Neural cell (in vitro differentiated cells): ENCODE measurements at regions not wholly inside any gene's neighbourhood (a gene's known extent, or its start where the extent isn't known, plus 50 kb on each side); places are given as distances from the start of the nearest gene placed in this dataset.

Source experiments
- H2AFZ ChIP-seq: fragments of 200-600, 300-800 bp; sonication (generic), shearing (Covaris generic); 2 replicates; pipeline ENCODE4 v1.6.0; 2014; ENCODE audit warnings: low read depth, mild to moderate bottlenecking, antibody characterized with exemption, low read length, moderate library complexity
- H3F3A ChIP-seq: fragments of 200-600 bp; shearing (Covaris generic); 2 replicates; pipeline ENCODE4 v1.6.1; 2016; ENCODE audit warnings: mild to moderate bottlenecking, moderate library complexity, mixed read lengths, antibody characterized with exemption, low read length; ENCODE audit not compliant: insufficient read depth, poor library complexity, severe bottlenecking
- H3K27ac ChIP-seq: fragments of 200-600, 300-800 bp; sonication (generic), shearing (Covaris generic); 2 replicates; pipeline ENCODE4 v1.5.1; 2014; ENCODE audit warnings: mild to moderate bottlenecking, low read length, moderate library complexity
- H3K27me3 ChIP-seq: fragments of 300-800, 200-600 bp; sonication (generic), shearing (Covaris generic); 2 replicates; pipeline ENCODE4 v1.6.0; 2014; ENCODE audit warnings: mild to moderate bottlenecking, low read depth, low read length, moderate library complexity; ENCODE audit not compliant: insufficient read depth
- H3K36me3 ChIP-seq: fragments of 300-800, 200-600 bp; sonication (generic), shearing (Covaris generic); 2 replicates; pipeline ENCODE4 v1.5.1; 2014; ENCODE audit warnings: mild to moderate bottlenecking, antibody characterized with exemption, low read length, moderate library complexity; ENCODE audit not compliant: insufficient read depth
- H3K4me2 ChIP-seq: fragments of 300-800, 200-600 bp; sonication (generic), shearing (Covaris generic); 2 replicates; pipeline ENCODE4 v1.6.0; 2014; ENCODE audit warnings: mild to moderate bottlenecking, low read length
- H3K4me3 ChIP-seq: fragments of 300-800, 200-600 bp; sonication (generic), shearing (Covaris generic); 2 replicates; pipeline ENCODE4 v1.5.1; 2014; ENCODE audit warnings: mild to moderate bottlenecking, low read length, moderate library complexity
- H3K79me2 ChIP-seq: fragments of 200-600 bp; shearing (Covaris generic); replicated peaks from 2 replicates; pipeline ENCODE4 v1.6.0; 2014; ENCODE audit warnings: mild to moderate bottlenecking, low read length, moderate library complexity; ENCODE audit not compliant: insufficient read depth
- H3K9ac ChIP-seq: fragments of 300-800, 200-600 bp; sonication (generic), shearing (Covaris generic); 2 replicates; pipeline ENCODE4 v1.6.1; 2016; ENCODE audit warnings: mild to moderate bottlenecking, low read length, mixed read lengths
- H3K9me2 ChIP-seq: fragments of 200-600 bp; shearing (Covaris generic); 2 replicates; pipeline ENCODE4 v1.6.1; 2016; ENCODE audit warnings: mild to moderate bottlenecking, low read length, mixed read lengths; ENCODE audit not compliant: insufficient read depth
- H3K9me3 ChIP-seq: fragments of 200-600, 300-800 bp; sonication (generic), shearing (Covaris generic); 2 replicates; pipeline ENCODE4 v1.6.1; 2016; ENCODE audit warnings: mild to moderate bottlenecking, mixed run types, low read length, moderate library complexity, mixed read lengths
- H4K20me1 ChIP-seq: fragments of 200-600 bp; shearing (Covaris generic); 2 replicates; pipeline ENCODE4 v1.6.1; 2016; ENCODE audit warnings: mild to moderate bottlenecking, mixed run types; ENCODE audit not compliant: insufficient read depth
- CTCF ChIP-seq: fragments of 450-650 bp; IDR thresholded peaks from 2 replicates; pipeline ENCODE4 v1.5.1; 2014; ENCODE audit warnings: antibody characterized with exemption, mild to moderate bottlenecking, moderate library complexity; ENCODE audit not compliant: poor library complexity, severe bottlenecking
- EP300 ChIP-seq: fragments of 450-650 bp; conservative IDR thresholded peaks from 2 replicates; pipeline ENCODE4 v1.6.1; 2014; ENCODE audit warnings: antibody characterized with exemption, mild to moderate bottlenecking, moderate library complexity; ENCODE audit not compliant: poor library complexity, severe bottlenecking
- EZH2 ChIP-seq: fragments of 200-600, 300-800 bp; shearing (Covaris generic), sonication (generic); IDR thresholded peaks from 2 replicates; pipeline ENCODE4 v1.6.1; 2014; ENCODE audit warnings: antibody characterized with exemption, low read length, borderline replicate concordance, mild to moderate bottlenecking; ENCODE audit not compliant: insufficient read depth, poor library complexity, severe bottlenecking
- MXI1 ChIP-seq: fragments of 450-650 bp; conservative IDR thresholded peaks from 2 replicates; pipeline ENCODE4 v1.6.1; 2014; ENCODE audit warnings: antibody characterized with exemption, mild to moderate bottlenecking; ENCODE audit not compliant: poor library complexity, severe bottlenecking
- POLR2AphosphoS5 ChIP-seq: IDR thresholded peaks from 2 replicates; pipeline ENCODE4 v1.6.1; 2012
- RAD21 ChIP-seq: fragments of 450-650 bp; conservative IDR thresholded peaks from 2 replicates; pipeline ENCODE4 v1.6.1; 2014; ENCODE audit warnings: antibody characterized with exemption, mild to moderate bottlenecking, moderate library complexity
- REST ChIP-seq: IDR thresholded peaks from 2 replicates; pipeline ENCODE4 v1.6.1; 2012; ENCODE audit warnings: borderline replicate concordance
- SMC3 ChIP-seq: fragments of 450-650 bp; conservative IDR thresholded peaks from 2 replicates; pipeline ENCODE4 v1.6.1; 2014; ENCODE audit warnings: antibody characterized with exemption, mild to moderate bottlenecking, moderate library complexity; ENCODE audit not compliant: poor library complexity
- TAF1 ChIP-seq: IDR thresholded peaks from 2 replicates; pipeline ENCODE4 v1.6.1; 2012; ENCODE audit warnings: low read depth

GRCh38 chr10:78659598-78659967, 409.2 kb upstream of the ZMIZ1 start:
- Histone ChIP-seq H4K20me1 (no peaks in the 10 kb centered on the region), H3K9ac (no peak overlapping the region), H3K9me3 (no peaks in the 10 kb centered on the region), H3K4me3 (no peak overlapping the region), H3K27ac (no peak overlapping the region), H3K27me3 (no peaks in the 10 kb centered on the region), H3K9me2 (no peaks in the 10 kb centered on the region), H3F3A (peaks cover 3% of the 10 kb centered on the region), H3K36me3 (no peaks in the 10 kb centered on the region), H3K4me2 (no peak overlapping the region), H2AFZ (no peak overlapping the region), H3K79me2 (no peaks in the 10 kb centered on the region)
- no peak for TF ChIP-seq EZH2
- no peak for TF ChIP-seq MXI1
- no peak for TF ChIP-seq RAD21
- no peak for TF ChIP-seq EP300
- TF ChIP-seq CTCF: no peak
- TF ChIP-seq REST: no peak
- TF ChIP-seq TAF1: no peak
- TF ChIP-seq SMC3: no peak
- TF ChIP-seq POLR2AphosphoS5: no peak

- Histone ChIP-seq H3K4me2 (no peak overlapping the region), H3K9ac (no peak overlapping the region), H3K9me3 (no peaks in the 10 kb centered on the region), H3K9me2 (no peaks in the 10 kb centered on the region), H2AFZ (no peak overlapping the region), H3K79me2 (no peaks in the 10 kb centered on the region), H3K27me3 (no peaks in the 10 kb centered on the region), H3K27ac (no peak overlapping the region), H4K20me1 (no peaks in the 10 kb centered on the region), H3F3A (peaks cover 3% of the 10 kb centered on the region), H3K4me3 (no peak overlapping the region), H3K36me3 (no peaks in the 10 kb centered on the region)
- TF ChIP-seq MXI1 (no peak), EP300 (no peak), REST (no peak), SMC3 (no peak), CTCF (no peak), EZH2 (no peak), POLR2AphosphoS5 (no peak), RAD21 (no peak), TAF1 (no peak)
These were observed 408.2 kb upstream of the ZMIZ1 start for GRCh38 chr10:78660446-78661106.
